GM18508 (cell line): ENCODE measurements at regions not wholly inside any gene's neighbourhood (a gene's known extent, or its start where the extent isn't known, plus 50 kb on each side); places are given as distances from the start of the nearest gene placed in this dataset.

Experiments used
- ATAC-seq: cut with Tn5 transposase; IDR thresholded peaks from one replicate; pipeline ENCODE4 v1.9.1; 2021; ENCODE audit warnings: moderate number of reproducible peaks; ENCODE audit not compliant: insufficient read depth, unreplicated experiment

DNA sequence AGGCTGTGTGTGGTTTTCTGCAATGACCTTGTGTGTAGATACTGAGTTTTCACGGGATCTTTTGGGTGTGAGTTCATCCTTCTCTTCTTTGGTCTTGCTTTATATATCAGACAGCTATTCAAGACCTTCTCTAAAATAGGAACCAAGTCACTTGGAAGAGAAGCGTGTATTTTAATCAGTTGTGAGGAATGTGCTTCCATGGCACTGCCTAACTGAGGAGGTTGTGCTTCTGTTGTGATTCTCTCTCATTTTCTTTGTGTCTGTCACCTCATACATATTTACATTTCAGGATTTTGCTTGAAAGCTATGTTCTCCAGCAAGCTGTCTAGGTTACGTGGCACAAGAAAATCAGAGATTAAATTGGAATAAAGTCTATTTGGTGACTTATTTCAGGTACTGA, 428.7 kb downstream of the QKI start:
- ATAC-seq: no peak

DNA sequence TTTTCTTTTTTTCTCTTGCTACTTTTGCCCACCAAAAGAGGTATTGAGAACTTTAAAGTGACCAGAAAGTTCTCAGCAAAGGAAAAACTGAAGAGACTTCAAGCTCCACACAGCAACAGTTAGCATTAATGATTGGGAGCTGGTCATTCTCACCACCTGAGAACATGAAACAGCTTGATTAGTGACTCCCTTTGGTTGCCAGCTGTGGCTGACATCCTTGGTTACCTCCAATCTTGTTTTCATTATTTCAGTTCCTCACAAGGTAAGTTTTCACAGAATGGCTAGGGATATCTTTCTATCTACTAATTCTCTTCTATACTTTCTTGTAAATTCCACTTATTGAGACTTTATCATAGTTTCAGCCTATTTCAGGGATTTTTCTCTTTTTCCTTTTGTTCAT, 427.9 kb downstream of the QKI start:
- no peak for ATAC-seq

DNA sequence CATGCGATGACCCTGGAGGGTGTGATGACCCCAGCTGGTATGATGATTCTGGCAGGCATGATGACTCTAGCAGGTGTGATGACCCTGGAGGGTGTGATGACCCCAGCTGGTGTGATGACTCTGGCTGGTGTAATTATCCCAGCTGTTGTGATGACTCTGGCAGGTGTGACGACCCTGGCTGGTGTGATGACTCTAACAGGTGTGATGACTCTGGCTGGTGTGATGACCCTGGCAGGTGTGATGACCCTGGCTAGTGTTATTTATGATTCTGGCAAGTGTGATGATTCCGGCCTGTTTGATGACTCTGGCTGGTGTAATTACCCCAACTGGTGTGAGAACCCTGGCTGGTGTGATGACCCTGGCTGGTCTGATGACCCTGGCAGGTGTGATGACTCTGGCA, 427.2 kb downstream of the QKI start:
- ATAC-seq: no peak

DNA sequence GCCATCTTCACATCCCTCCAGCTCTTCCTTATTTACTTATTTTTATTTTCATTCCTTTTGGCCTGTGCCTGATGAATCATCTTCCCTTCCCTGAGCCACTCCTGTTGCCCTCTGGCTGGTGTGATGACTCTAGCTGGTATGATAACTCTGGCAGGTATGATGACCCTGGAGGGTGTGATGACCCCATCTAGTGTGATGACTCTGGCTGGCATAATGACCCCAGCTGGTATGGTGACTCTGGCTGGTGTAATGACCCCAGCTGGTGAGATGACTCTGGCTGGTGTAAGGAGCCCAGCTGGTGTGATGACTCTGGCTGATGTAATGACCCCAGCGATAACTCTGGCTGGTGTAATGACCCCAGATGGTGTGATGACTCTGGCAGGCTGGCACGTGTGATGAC, 426.8 kb downstream of the QKI start:
- no peak for ATAC-seq

GRCh38 chr6:163840880-163841279, 426.4 kb downstream of the QKI start:
- ATAC-seq: no peak

GRCh38 chr6:163839296-163839695, 424.8 kb downstream of the QKI start:
- no peak for ATAC-seq

GRCh38 chr6:163837691-163838431, 423.3 kb downstream of the QKI start:
- no peak for ATAC-seq

GRCh38 chr6:163836876-163837690, 422.6 kb downstream of the QKI start:
- no peak for ATAC-seq

DNA sequence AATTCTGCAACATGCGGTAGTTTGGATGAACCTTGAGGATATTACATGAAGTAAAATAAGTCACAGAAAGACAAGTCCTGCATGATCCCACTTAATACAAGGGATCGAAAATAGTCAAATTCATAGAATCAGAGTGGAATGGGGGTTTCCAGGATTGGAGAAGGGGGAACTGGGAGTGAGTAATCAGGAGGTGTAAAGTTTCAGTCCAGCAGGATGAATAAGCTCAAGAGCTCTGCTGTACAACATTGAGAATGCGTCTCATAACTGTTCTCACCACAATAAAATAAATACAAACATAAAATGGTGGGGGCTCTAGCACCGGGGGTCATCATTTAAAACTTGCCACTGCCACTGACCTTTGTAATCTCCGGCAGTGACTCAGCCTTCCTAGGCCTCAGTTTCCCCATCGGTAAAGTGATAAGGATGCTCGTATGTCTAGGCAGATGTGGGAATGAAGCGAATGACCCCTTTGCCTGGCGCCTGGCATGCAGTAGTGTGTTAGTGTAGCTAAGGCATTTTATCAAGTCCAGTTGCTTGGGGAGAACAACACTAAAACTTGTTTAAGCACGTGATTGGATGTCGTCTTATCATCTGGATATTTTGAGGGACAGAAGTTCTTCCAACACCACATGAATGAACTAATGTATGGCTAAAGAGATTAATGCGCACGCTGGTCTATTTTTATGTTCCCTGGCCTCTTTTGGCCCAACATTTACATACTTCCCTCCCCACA, 421.1 kb downstream of the QKI start:
- no peak for ATAC-seq

- no peak for ATAC-seq
Measured at GRCh38 chr6:163834226-163834970, 419.9 kb downstream of the QKI start.

DNA sequence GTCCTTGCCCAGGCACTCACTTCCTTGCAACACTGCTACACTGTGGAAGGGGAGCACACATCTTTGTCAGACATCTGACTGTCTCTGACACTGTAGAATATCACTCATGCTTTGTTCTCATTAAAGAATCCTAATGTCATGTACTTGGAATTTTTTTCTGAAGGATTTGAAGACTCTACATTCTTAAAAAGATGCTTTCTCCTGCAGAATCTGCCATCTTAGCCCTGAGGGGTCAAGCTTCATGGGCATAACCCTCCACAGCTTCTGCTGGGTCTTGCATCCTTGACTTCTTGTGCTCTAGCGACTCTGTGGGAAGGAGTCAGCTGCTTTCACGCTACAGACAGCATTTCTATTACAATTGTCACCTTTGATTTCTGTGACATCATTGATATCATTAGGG, 417.2 kb downstream of the QKI start:
- ATAC-seq: no peak

GRCh38 chr6:163830641-163831040, 416.1 kb downstream of the QKI start:
- no peak for ATAC-seq

DNA sequence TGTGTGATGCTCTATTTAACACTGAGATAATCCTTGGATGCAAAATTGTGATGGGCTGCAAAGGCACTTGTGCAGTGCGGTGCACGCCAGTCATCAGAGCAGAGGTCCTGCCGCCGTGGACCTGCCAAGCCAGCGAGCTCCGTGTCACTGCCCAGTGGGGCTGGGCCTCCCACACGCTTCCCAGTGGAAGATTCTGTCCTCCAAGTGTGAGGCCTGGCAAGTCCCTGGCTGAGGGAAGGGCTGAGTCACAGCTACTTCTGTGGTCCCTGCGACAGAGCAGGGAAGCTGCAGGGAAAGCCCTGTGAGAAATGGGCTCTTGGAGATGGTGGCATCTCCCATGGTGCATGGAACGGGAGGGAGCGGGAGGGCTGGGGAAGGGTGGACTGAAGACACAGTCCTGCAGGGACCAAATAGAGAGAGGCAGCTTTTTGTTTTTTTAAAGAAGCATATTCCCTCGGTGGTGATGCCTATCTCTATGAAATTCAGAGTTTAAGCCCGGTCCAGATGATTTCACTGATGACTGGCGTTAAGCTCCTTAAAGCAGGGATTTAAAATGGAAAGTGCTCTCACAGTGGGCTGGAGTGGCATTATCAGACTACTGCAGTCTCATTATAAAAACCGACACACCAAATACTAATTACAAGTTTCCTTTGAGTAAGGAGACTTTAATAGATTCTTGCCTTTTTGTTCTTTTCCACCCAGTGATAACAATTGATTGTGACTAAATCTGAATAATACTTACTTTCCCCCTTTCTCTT, 413.7 kb downstream of the QKI start:
- ATAC-seq: no peak

GRCh38 chr6:163827143-163827542, 412.6 kb downstream of the QKI start:
- ATAC-seq: no peak

DNA sequence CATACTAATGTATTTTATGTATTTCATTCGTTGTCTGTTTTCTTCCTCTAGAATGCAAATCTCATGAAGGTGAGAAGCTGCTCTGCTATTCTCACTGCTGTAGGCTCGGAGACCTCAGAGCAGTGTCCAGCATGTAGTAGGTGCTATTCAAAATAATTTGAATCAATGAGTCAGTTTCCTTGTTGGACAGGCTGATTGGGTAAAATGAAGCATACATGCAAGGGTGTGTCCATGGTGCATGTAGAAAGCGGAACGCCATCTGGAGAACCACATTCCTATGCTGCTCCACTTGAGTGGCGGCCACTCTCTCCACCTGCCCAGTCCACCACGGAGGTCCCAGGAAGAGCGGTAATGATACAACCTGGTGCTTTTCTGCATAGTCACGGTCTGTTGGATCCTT, 412.1 kb downstream of the QKI start:
- no peak for ATAC-seq

GRCh38 chr6:163825033-163825432, 410.5 kb downstream of the QKI start:
- no peak for ATAC-seq

DNA sequence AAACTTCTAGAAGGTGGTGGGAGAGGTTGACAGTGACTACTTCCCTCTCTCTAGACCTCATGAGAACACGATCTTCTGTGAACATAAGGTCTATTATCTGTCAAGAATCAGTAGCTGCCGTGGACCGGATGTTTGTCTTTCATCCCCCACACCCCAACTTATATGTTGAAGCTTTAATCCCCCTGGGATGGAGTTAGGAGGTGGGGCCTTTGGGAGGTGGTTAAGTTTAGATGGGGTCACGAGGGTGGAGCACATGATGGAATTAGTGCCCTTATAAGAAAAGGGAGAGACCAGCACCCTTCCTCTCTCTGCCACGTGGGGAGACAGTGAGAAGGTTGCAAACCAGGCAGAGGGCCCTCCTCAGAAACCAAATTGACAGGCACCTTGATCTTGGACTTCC, 409.1 kb downstream of the QKI start:
- no peak for ATAC-seq

DNA sequence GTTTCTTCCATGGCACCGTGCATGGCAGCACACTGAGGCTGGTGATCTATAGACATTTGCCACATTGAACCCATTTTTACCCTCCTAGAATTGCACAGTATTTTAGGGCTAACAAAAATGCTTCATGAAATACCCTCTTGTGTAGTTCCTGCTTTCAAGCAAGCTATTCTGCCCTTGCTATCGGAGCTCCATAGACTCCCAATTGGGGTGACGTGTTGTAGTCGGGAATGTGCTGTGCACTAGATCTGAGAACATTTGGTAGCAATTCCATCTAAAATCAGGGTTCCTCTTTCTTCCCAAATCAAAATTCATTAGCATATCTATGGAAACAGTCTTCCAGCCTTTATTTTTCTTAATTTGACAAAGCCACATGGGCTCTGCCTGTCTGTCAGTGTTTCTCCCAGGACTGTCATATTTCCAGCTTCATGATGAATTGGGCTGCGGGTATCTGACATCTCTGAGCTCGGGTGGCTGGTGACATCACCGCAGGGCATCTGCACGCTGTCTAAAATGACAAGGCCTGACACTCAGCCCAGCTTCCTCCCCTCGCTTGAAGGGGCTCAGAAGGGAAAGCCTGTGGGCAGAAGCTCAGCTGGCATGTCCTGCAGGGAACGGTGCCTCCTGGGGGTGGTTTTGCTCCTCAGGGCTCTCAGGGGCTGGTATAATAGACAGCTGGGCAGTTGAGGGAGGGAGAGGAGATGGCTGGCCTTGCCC, 406.4 kb downstream of the QKI start:
- no peak for ATAC-seq

GRCh38 chr6:163820171-163820570, 405.7 kb downstream of the QKI start:
- ATAC-seq: no peak
